HG03066 (cell line): ENCODE measurements at regions not wholly inside any gene's neighbourhood (a gene's known extent, or its start where the extent isn't known, plus 50 kb on each side); places are given as distances from the start of the nearest gene placed in this dataset.
"Not testable (repeated sequence)": the region's sequence is repeated elsewhere in the genome, so short reads cannot be mapped to it uniquely, and the experiment has no call there.

Experiments used
- ATAC-seq: cut with Tn5 transposase; IDR thresholded peaks from one replicate; pipeline ENCODE4 v1.9.1; 2021; ENCODE audit warnings: low read depth; ENCODE audit not compliant: unreplicated experiment

DNA sequence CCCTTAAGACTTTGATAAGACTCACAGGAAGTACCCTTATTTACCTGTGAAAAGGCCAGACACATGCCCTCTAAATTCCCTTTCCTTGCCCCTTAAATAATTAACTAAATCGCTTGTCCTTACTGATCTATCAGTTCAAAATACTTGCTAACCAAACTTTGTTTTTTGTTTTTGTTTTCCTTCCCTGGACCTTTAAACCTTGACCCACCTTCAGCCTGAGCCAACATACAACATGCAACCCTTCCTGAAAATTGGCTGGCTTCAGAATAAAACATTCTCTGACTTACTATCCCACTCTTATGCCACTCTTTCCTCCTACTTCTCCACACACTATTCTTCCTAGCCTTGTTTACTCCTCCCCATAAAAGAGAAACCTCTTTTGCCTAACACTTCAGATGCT is 448.1 kb upstream of the TRAM1L1 start:
- ATAC-seq: no peak

DNA sequence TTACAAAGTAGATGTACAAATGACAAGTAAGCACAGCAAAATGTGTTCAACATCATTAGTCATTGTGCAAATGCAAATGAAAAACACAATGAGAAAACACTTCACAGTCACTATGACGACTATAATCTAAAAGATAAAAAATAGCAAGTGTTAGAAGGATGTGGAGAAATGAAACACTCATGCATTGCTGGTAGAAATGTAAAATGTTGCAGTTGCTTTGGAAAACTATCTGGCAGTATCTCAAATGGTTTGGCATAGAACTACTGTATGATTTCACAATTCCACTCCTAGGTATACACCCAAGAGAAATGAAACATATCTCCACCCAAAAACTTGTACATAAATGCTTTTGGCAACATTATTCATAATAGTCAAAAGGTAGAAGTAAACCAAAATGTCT is 459.7 kb upstream of the TRAM1L1 start:
- no peak for ATAC-seq

DNA sequence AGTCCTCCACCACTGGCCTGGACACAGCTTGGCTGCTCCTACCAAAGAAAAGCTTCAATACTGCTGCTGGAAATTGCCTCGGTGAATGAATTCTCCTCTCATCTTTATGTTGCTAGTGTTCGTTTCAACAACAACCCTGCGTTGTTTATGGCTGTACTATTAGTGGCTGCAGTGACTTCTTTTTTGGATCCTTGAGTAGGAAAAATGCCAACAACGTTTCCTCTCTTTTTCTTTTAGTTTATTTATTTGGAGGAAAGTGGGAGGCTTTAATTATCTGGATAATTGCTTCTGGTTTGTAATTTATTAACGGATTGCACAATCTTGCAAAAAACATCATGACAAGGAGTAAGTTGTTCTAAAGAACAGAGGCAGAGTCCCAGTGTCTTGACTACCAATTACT is 464.1 kb upstream of the TRAM1L1 start:
- no peak for ATAC-seq

DNA sequence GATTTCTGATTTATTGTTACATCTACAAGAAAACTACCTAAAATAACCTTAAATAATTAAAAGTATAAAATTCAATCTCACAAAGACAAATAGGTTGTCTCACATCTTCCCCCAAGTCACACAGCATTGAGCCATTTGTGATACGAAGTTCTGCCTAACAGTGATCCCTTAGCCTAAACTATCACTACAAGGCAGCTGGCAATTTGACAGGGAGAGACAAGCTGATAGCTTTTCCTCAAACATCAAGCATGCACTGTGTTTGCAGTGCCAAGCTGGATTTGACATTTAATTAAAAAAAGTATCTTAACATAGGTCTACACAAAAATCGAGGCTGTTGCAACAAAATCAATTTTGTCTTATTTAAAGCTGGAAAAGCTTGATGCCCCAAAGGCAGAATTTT is 464.7 kb upstream of the TRAM1L1 start:
- no peak for ATAC-seq

- no peak for ATAC-seq
These were observed 474.0 kb upstream of the NDST3 start for GRCh38 chr4:117560329-117560728.

- ATAC-seq: no peak
These were observed 460.2 kb upstream of the NDST3 start for GRCh38 chr4:117574085-117574484.

GRCh38 chr4:117575850-117576249 is 458.4 kb upstream of the NDST3 start:
- no peak for ATAC-seq

DNA sequence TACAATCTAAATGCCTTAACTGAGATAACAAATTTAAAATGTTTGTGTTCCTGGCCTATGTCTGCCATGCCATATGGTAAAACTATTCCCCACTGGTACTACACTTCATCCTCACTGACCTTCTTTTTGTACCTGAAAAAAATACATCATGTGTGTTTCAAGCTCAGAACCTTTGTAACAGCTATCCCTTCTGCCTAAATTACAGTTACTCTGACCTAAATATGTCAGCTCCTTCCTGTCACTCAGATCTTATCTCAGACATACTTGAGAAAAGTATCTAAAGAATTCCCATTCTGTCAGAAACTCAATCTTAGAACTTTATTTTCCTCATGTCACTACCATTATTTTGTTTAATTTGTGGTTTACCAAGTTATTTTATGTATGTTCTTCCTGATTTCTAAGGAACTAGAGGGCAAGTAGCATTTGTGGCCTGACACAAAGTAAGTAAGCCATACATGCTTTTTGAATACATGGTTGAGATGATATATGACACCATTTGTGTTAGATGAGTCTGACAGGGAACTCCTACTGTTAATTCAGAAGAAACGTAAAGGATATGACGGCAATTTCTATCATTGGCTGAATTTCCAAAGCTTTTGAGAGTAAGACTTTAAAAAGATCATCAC is 456.5 kb upstream of the NDST3 start:
- no peak for ATAC-seq

DNA sequence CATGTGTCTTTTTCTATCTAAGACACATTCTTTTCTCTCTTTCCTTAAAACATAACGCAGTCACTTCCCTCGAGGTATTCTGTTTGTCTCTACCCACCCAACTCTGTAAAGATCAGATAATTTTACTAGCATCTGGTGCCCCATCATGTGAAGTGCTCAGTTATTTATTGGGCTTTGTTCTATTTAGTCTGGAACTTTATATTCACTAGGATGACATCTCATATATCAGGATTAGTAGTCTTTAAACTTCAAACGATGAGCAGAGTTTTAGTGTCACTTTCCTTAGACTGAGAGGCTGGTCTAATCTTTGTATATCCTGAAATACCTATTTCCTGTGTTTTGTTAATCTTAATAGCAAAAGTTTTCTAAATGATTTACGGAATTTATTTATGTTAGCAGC is 445.5 kb upstream of the NDST3 start:
- ATAC-seq: no peak

- ATAC-seq: no peak
These were observed 437.3 kb upstream of the NDST3 start for GRCh38 chr4:117596917-117597480.

GRCh38 chr4:117599393-117599792 is 434.9 kb upstream of the NDST3 start:
- ATAC-seq: not testable (repeated sequence)

- ATAC-seq: not testable (repeated sequence)
These were observed 433.4 kb upstream of the NDST3 start for GRCh38 chr4:117600936-117601335.

DNA sequence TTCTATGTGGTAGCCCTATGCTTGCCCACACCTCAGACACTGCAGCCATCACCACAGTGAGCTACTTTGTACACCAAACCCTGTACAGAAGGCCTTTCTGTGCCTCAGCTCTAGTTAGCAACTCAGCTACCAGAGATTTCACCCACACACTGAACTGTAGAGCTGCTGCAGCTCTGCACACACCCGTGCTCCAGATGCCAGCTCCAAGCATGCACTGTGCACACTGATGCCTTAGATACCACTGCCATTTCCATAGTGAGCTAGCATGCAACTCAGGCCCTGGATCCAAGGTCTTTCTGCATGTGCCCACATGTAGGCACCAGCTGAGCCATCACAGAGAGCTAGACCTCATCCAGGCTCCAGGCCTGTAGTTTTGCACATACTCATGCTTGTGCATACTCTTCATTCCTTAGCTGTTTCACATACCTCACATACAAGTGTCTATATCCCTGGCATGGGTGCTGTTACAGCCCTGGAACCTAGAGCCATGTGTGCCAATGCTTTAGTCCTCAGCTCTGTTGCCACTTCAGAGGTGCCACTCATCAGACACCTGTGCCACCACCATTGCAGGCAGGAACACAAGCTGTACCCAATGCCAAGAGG is 423.5 kb upstream of the NDST3 start:
- ATAC-seq: no peak

DNA sequence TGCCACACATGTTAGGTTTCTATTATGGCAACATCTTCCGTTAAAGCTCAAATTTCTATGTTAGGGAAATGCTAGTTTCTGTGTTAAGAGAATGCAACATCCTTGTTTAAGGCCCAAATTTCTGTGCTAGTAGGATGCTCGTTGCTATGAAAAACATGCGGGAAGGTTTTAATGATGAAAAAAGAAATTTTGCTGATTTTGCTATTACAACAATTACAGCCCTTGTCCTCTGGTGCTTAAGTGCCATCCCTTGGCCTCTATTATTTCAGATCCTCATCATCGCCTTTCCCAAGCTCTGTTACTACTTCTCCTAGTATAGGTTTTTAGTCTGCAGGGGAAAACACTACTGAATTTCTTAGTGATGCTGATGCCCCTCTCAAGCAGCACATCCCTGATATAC is 412.6 kb upstream of the NDST3 start:
- ATAC-seq: no peak

DNA sequence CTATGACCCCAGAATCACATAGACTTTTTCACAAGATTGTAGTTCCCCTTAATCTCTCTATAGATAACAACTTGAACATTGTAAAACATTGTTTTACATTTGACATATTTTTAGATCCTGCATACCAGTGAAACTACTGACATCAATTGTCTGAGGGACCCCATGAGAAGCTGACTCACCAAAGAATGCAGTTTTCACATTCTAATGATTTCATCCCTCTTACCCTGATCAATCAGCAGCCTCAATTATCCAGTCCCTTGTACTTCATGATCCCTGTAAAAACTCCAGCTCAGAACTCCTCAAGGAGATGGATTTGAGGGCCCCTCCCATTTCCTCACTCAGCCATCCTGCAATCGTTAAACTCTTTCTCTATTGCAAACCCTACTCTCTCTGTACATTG is 411.0 kb upstream of the NDST3 start:
- no peak for ATAC-seq

GRCh38 chr4:117626664-117627063 is 407.6 kb upstream of the NDST3 start:
- ATAC-seq: no peak

DNA sequence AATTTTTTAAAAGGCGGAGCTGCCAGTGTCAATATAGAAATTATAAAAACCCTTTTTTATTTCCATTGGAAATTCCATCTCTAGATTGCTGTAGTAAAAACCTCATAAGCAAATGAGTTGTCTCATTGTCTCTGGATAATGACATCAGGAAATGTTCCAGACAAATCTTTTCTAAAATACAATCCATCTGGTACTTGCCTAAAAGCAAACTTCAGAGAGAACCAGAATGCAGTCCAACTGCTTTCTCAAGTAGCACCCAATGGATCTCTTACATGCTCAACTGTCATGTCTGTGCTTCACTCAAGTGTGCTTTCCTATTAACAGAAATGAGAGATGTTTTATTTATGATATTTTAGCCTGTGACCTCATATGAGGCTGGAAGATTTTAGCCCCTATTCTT is 399.6 kb upstream of the NDST3 start:
- no peak for ATAC-seq

DNA sequence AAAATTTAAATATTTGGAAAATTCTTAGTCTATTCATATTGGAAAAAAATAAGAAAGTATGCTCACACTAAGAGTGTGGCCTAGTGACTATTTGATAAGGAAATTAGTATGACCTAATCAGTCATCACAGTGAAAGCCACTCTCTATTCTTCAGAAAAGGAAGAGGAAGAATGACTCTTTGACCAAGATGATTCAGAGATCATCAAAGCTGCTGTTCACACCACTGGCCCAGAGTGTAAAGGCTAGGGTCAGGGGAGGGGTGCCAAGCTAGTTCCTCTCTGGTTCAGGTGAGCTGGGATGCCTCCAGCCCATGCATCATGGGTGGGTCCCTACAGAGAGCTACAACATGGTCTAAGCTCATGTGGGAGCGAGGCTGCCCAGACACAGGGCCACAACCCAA is 396.9 kb upstream of the NDST3 start:
- ATAC-seq: no peak

DNA sequence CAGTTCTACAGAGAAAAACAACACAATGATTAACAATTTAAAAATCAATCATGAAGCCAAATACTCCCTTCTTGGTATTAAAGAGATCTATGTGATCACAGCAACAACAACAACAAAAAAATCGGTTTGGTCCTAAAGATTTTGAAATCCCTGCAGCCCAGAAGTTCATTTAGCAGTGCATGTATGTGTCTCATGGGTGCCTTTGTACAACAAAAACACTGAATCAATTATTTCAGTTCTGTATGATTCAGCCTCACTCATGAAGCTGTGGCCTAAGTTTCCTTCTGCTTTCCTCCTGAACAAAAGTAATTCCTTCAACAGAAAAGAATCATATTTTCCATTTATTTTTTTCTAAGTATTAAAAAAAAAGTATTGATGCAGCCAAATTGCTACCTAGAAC is 393.4 kb upstream of the NDST3 start:
- no peak for ATAC-seq

DNA sequence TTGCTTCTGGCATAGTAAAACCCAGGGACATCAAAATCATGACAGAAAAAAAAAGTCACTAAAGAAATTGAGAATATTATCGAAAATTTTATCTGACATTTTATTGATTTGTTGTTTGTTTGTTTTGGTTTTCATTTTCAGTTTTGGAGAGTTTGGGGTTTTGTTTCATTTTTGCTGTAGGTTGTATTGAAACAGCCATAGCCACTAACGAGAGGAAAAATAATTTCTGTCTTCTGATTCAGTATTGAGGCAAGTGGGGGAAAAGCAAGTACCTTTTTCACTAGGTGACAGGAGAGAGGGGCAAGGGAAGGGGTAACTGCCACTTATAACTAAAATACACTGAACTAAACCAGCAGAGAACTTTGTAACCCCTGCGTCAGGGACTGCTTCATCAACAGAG is 392.8 kb upstream of the NDST3 start:
- no peak for ATAC-seq

DNA sequence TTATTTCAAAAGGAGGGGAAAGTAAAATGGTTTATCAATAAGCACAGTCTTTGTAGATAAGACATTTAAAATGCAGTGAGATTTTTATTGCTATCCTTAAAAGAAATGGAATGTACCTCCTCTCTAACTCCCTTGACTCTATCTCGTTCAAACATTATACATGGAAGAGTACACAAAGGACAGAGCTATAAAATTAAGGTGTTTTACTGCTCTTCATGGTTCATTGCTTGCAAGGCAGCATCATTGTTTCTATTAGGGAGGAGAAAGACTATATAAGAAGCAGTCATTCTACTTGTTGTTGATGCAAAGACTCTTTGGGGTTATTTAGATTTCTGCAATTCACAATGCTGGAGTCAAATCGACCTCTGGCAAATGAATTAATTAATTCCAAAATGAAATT is 380.2 kb upstream of the NDST3 start:
- no peak for ATAC-seq

DNA sequence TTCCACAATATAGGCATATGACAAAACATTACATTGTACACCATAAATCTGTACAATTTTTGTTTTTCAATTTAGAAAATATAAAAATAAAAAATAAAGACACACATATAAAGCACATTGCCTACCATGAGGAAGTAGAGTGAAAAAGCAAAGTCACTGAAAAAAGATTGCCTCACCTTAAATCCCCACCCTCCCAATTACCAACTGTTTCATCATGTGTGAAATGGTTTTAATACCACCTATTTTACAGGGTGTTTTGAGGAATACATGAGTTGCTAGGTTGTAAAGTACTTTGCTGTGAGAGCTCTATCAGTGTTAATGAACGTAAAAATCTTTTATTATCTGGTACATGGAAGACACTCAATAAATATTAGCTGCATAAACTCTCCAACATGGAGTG is 373.6 kb upstream of the NDST3 start:
- no peak for ATAC-seq
